MCF 10A (cell line): ENCODE measurements at regions not wholly inside any gene's neighbourhood (a gene's known extent, or its start where the extent isn't known, plus 50 kb on each side); places are given as distances from the start of the nearest gene placed in this dataset.

Experiments used
- BruUV-seq: library from RNA; stranded (reverse); fragments of 400-500 nt; replicated peaks from 2 replicates; lab custom pipeline; 2021; lab: Mats Ljungman, UMichigan
- CTCF ChIA-PET: fragments of 300-600 bp; sonication (Branson Sonifier 250); formaldehyde crosslinking; extraction: SDS; loops from one replicate; lab custom pipeline; 2021; ENCODE audit warnings: antibody characterized with exemption, inconsistent platforms; lab: Yijun Ruan, JAX
- POLR2A ChIA-PET: fragments of 300-600, 350-650 bp; sonication (Branson Sonifier 250); formaldehyde crosslinking; extraction: SDS; loops from one replicate; lab custom pipeline; 2020; ENCODE audit warnings: antibody characterized with exemption, inconsistent platforms; lab: Yijun Ruan, JAX
- DNase-seq: peaks from one replicate; pipeline ENCODE4 v3.0.0-alpha.2; 2018; ENCODE audit not compliant: unreplicated experiment
- H3K27ac Mint-ChIP-seq: one replicate; pipeline ENCODE4 v1.8.0; 2022; ENCODE audit warnings: mild to moderate bottlenecking, low read depth, mixed read lengths; ENCODE audit not compliant: unreplicated experiment
- H3K27me3 Mint-ChIP-seq: one replicate; pipeline ENCODE4 v1.8.0; 2022; ENCODE audit warnings: mixed read lengths; ENCODE audit not compliant: insufficient read depth, unreplicated experiment
- H3K36me3 Mint-ChIP-seq: one replicate; pipeline ENCODE4 v1.8.0; 2022; ENCODE audit warnings: mild to moderate bottlenecking, moderate library complexity, mixed read lengths; ENCODE audit not compliant: insufficient read depth, unreplicated experiment
- H3K4me1 Mint-ChIP-seq: one replicate; pipeline ENCODE4 v1.8.0; 2022; ENCODE audit warnings: mixed read lengths; ENCODE audit not compliant: insufficient read depth, unreplicated experiment
- H3K4me3 Mint-ChIP-seq: one replicate; pipeline ENCODE4 v1.8.0; 2022; ENCODE audit warnings: mild to moderate bottlenecking, moderate library complexity, mixed read lengths; ENCODE audit not compliant: unreplicated experiment
- H3K9me3 Mint-ChIP-seq: one replicate; pipeline ENCODE4 v1.8.0; 2022; ENCODE audit warnings: mixed read lengths; ENCODE audit not compliant: unreplicated experiment
- CTCF ChIP-seq: fragments of 200-600 bp; IDR thresholded peaks from one replicate; pipeline ENCODE4 v1.8.0; 2022; ENCODE audit warnings: antibody characterized with exemption, mild to moderate bottlenecking; ENCODE audit not compliant: unreplicated experiment
- intact Hi-C: fragments of 100-400 bp; cut with micrococcal nuclease; formaldehyde crosslinking; loops from 2 replicates; pipeline ENCODE4 v1.14.1; 2022

- POLR2A ChIA-PET, result interaction anchor here (0.6 kb wide), 1 partner anchor 12 kb away, joined by 7 read pairs; no protein-coding TSS in a partner anchor
- H3K27ac Mint-ChIP-seq, result no peak overlapping the region
- no peak for TF ChIP-seq CTCF
- intact Hi-C loops, result loop anchor here (5.0 kb wide), 1 partner anchor 561 kb away; no protein-coding TSS in a partner anchor
- H3K9me3 Mint-ChIP-seq, result no peaks in the 10 kb centered on the region
- CTCF ChIA-PET, result no interaction called here
- BruUV-seq, result no TSS peak
- no peaks in the 10 kb centered on the region for H3K36me3 Mint-ChIP-seq
- no peak for DNase-seq
- peaks cover 38% of the 10 kb centered on the region for H3K27me3 Mint-ChIP-seq
- H3K4me1 Mint-ChIP-seq, result no peaks in the 10 kb centered on the region
- H3K4me3 Mint-ChIP-seq, result no peak overlapping the region
These were observed 564.5 kb upstream of the CNTN5 start for GRCh38 chr11:98456308-98456680.

GRCh38 chr11:98495016-98495415, 525.7 kb upstream of the CNTN5 start:
- peak overlapping the region; percentile 7 for H3K27ac Mint-ChIP-seq
- POLR2A ChIA-PET, result no interaction called here
- BruUV-seq, result no TSS peak
- TF ChIP-seq CTCF, result no peak
- DNase-seq, result no peak
- H3K4me1 Mint-ChIP-seq, result peaks cover 9% of the 10 kb centered on the region
- H3K9me3 Mint-ChIP-seq, result no peaks in the 10 kb centered on the region
- no peaks in the 10 kb centered on the region for H3K36me3 Mint-ChIP-seq
- CTCF ChIA-PET, result no interaction called here
- no peaks in the 10 kb centered on the region for H3K27me3 Mint-ChIP-seq
- intact Hi-C loops, result no loop called here
- no peak overlapping the region for H3K4me3 Mint-ChIP-seq

- H3K4me3 Mint-ChIP-seq, result no peak overlapping the region
- no peak for DNase-seq
- H3K4me1 Mint-ChIP-seq, result peaks cover 9% of the 10 kb centered on the region
- no peaks in the 10 kb centered on the region for H3K27me3 Mint-ChIP-seq
- no TSS peak for BruUV-seq
- intact Hi-C loops, result no loop called here
- CTCF ChIA-PET, result no interaction called here
- POLR2A ChIA-PET, result no interaction called here
- H3K9me3 Mint-ChIP-seq, result no peaks in the 10 kb centered on the region
- no peaks in the 10 kb centered on the region for H3K36me3 Mint-ChIP-seq
- TF ChIP-seq CTCF, result no peak
- peak overlapping the region; percentile 7 for H3K27ac Mint-ChIP-seq
These were observed 525.1 kb upstream of the CNTN5 start for GRCh38 chr11:98495601-98496000.

GRCh38 chr11:98507208-98507607, 513.5 kb upstream of the CNTN5 start:
- intact Hi-C loops, result no loop called here
- BruUV-seq, result no TSS peak
- POLR2A ChIA-PET, result no interaction called here
- H3K36me3 Mint-ChIP-seq, result no peaks in the 10 kb centered on the region
- CTCF ChIA-PET, result no interaction called here
- H3K27me3 Mint-ChIP-seq, result peaks cover 12% of the 10 kb centered on the region
- TF ChIP-seq CTCF, result no peak
- no peaks in the 10 kb centered on the region for H3K4me1 Mint-ChIP-seq
- no peak overlapping the region for H3K4me3 Mint-ChIP-seq
- DNase-seq, result no peak
- H3K9me3 Mint-ChIP-seq, result peaks cover 11% of the 10 kb centered on the region
- no peak overlapping the region for H3K27ac Mint-ChIP-seq
